ENCODE measurements at regions not wholly inside any gene's neighbourhood (a gene's known extent, or its start where the extent isn't known, plus 50 kb on each side); places are given as distances from the start of the nearest gene placed in this dataset.

GRCh38 chr10:113473851-113474250 lies 79.0 kb upstream of the HABP2 start:
- no peak for DNase-seq (ENCODE audit: low read depth in 1 of 2, low spot score in 1 of 2)
- no peak for TF ChIP-seq POLR2AphosphoS5 (IDR thresholded peaks at IDR 0.05; ENCODE audit: low read depth)
- no peak for TF ChIP-seq CTCF (IDR thresholded peaks at IDR 0.05; ENCODE audit: insufficient read depth, low read length)
- TF ChIP-seq REST (IDR thresholded peaks at IDR 0.05; ENCODE audit: insufficient replicate concordance, low read depth): no peak
- no peak for TF ChIP-seq GABPA (IDR thresholded peaks at IDR 0.05; ENCODE audit: low read depth)
- TF ChIP-seq SPI1 (IDR thresholded peaks at IDR 0.05; ENCODE audit: borderline replicate concordance, low read depth): no peak
- H3K27ac ChIP-seq (replicated peaks): no peak overlapping the region

GRCh38 chr10:113474752-113475151 lies 78.1 kb upstream of the HABP2 start:
- DNase-seq (ENCODE audit: low read depth in 1 of 2, low spot score in 1 of 2): no peak
- H3K27me3 ChIP-seq (ENCODE audit: insufficient read depth, poor library complexity, severe bottlenecking): no peaks in the 10 kb centered on the region
- no peak overlapping the region for H3K27ac ChIP-seq (replicated peaks)
- TF ChIP-seq GABPA (IDR thresholded peaks at IDR 0.05; ENCODE audit: low read depth): no peak
- TF ChIP-seq REST (IDR thresholded peaks at IDR 0.05; ENCODE audit: insufficient replicate concordance, low read depth): no peak
- no peak for TF ChIP-seq SPI1 (IDR thresholded peaks at IDR 0.05; ENCODE audit: borderline replicate concordance, low read depth)
- TF ChIP-seq POLR2AphosphoS5 (IDR thresholded peaks at IDR 0.05; ENCODE audit: low read depth): no peak
- no peak for TF ChIP-seq CTCF (IDR thresholded peaks at IDR 0.05; ENCODE audit: insufficient read depth, low read length)
- H3K4me3 ChIP-seq (replicated peaks; ENCODE audit: insufficient read depth, low read length): no peak overlapping the region

More at GRCh38 chr10:113473851-113474250, 79.0 kb upstream of the HABP2 start:
- Histone ChIP-seq H3K4me3 (replicated peaks; ENCODE audit: insufficient read depth, low read length) (no peak overlapping the region), H3K27me3 (ENCODE audit: insufficient read depth, poor library complexity, severe bottlenecking) (no peaks in the 10 kb centered on the region)

- Histone ChIP-seq H3K27ac (replicated peaks) (no peak overlapping the region), H3K27me3 (ENCODE audit: insufficient read depth, poor library complexity, severe bottlenecking) (no peaks in the 10 kb centered on the region), H3K4me3 (replicated peaks; ENCODE audit: insufficient read depth, low read length) (no peak overlapping the region)
- no peak for DNase-seq (ENCODE audit: low read depth in 1 of 2, low spot score in 1 of 2)
- TF ChIP-seq POLR2AphosphoS5 (IDR thresholded peaks at IDR 0.05; ENCODE audit: low read depth) (no peak), CTCF (IDR thresholded peaks at IDR 0.05; ENCODE audit: insufficient read depth, low read length) (no peak), GABPA (IDR thresholded peaks at IDR 0.05; ENCODE audit: low read depth) (no peak), REST (IDR thresholded peaks at IDR 0.05; ENCODE audit: insufficient replicate concordance, low read depth) (no peak), SPI1 (IDR thresholded peaks at IDR 0.05; ENCODE audit: borderline replicate concordance, low read depth) (no peak)
Observed at GRCh38 chr10:113475381-113475807, 77.5 kb upstream of the HABP2 start.

Data from HL-60 (cell line).